ENCODE measurements at regions not wholly inside any gene's neighbourhood (a gene's known extent, or its start where the extent isn't known, plus 50 kb on each side); places are given as distances from the start of the nearest gene placed in this dataset.
"Not testable (repeated sequence)": the region's sequence is repeated elsewhere in the genome, so short reads cannot be mapped to it uniquely, and the experiment has no call there.

DNA sequence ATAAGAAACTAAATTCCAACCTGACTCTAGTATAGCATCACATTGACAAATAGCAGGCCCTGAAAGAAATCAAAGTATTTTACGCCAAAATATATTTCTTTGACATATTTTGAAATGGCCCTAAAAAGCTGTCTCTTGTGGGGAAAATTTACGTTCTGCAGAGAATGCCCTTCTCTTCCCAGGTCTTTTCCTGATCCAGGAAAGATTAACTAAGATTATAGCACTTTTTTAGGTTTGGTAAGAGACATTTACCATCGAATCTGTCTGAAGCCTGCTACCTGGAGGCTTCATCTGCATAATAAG lies 121.1 kb downstream of the ATXN3L start:
- no peak overlapping the region for H3K4me3 ChIP-seq (ENCODE audit: low read length)
- DNase-seq (no peak), ATAC-seq (no peak)
- H3K27ac ChIP-seq (ENCODE audit: low read length), result no peak overlapping the region
- intact Hi-C loops (cut with DNase I), result no loop called here
- peaks cover 2% of the 10 kb centered on the region for H3K4me1 ChIP-seq (ENCODE audit: control insufficient read depth, insufficient read depth, low read length)
- 93% methylated on average over 3 of the region's 3 CpGs for WGBS
- no peaks in the 10 kb centered on the region for H3K9me3 ChIP-seq (ENCODE audit: control insufficient read depth, low read length)
- H3K27me3 ChIP-seq (ENCODE audit: control insufficient read depth, insufficient read depth), result no peaks in the 10 kb centered on the region

DNA sequence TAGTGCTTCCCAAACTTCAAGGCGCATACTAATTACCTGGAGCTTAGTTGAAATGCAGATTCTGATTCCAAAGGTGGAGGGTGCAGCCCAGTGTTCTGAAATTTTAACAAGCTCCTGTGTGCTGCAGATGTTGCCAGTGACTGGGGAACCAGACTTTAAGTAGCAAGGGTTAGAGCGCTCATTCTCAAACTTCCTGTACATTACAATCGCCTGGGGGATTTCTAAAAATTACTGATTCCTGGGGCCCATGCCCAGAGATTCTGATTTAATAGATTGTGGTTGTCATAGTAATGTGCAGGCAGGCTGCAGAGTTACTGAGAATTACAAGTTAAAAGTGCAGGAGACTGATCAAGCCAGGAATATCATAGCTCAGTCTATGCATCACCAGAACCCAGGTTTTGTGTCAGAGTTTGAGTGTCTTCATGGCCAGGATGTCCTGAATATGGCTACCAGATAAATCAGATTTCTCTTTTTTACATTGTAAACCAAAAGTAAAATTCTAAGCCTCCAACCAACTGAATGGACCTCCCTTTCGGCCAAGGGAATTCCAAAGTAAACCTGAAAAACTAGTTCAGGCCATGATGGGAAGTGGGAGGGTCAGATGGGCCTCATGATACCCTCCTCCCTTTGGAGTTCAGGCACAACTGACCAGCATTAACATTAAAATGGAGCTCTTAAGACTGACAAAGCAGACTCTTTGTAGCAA lies 121.6 kb downstream of the ATXN3L start:
- Histone ChIP-seq H3K9me3 (ENCODE audit: control insufficient read depth, low read length) (no peaks in the 10 kb centered on the region), H3K27me3 (ENCODE audit: control insufficient read depth, insufficient read depth) (no peaks in the 10 kb centered on the region), H3K4me3 (ENCODE audit: low read length) (no peak overlapping the region), H3K27ac (ENCODE audit: low read length) (no peak overlapping the region), H3K4me1 (ENCODE audit: control insufficient read depth, insufficient read depth, low read length) (peaks cover 2% of the 10 kb centered on the region)
- ATAC-seq (no peak), DNase-seq (no peak)
- intact Hi-C loops (cut with DNase I), result no loop called here
- WGBS, result 83% methylated on average over 4 of the region's 4 CpGs

DNA sequence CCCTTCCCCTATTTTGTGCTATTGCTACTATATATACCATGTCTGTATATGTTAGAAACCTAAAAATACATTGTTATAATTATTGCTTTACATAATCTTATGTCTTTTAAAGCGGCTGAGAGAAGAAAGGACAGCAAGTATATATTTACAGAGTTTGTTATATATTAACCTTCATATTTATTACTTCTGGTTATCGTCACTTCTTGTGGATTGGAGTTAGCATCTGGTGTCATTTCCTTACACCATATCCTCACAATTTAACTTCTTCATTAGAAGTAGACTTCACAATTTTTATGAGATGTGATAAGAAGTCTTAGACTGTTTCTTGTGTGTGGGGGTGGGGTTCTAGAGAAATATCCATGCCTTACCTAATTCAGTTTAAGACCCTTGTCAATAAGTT lies 123.1 kb downstream of the ATXN3L start:
- no peak overlapping the region for H3K4me3 ChIP-seq (ENCODE audit: low read length)
- H3K27me3 ChIP-seq (ENCODE audit: control insufficient read depth, insufficient read depth), result no peaks in the 10 kb centered on the region
- WGBS, result 97% methylated on average over 2 of the region's 2 CpGs
- intact Hi-C loops (cut with DNase I), result no loop called here
- ATAC-seq (no peak), DNase-seq (no peak)
- no peaks in the 10 kb centered on the region for H3K9me3 ChIP-seq (ENCODE audit: control insufficient read depth, low read length)
- H3K27ac ChIP-seq (ENCODE audit: low read length), result no peak overlapping the region
- peaks cover 2% of the 10 kb centered on the region for H3K4me1 ChIP-seq (ENCODE audit: control insufficient read depth, insufficient read depth, low read length)

DNA sequence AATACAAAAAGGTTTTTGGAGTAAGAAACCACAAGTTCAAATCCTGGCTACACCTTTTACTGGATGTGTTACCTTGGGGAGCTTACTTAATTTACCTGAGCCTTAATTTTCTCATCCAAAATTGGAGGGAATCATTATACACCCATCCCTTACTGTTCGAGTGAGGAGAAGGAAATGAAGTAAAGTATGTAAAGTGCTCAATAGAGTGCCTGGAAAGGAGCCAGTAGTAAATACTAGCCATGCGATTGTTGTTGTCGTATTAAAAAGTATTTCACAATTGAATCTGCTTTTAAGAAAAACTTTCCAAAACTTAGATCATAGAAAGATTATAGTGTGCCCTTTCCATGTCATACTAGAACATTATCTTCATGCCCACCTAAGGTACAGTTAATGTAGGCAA lies 124.5 kb downstream of the ATXN3L start:
- DNase-seq (no peak), ATAC-seq (no peak)
- Histone ChIP-seq H3K27me3 (ENCODE audit: control insufficient read depth, insufficient read depth) (no peaks in the 10 kb centered on the region), H3K27ac (ENCODE audit: low read length) (no peak overlapping the region), H3K9me3 (ENCODE audit: control insufficient read depth, low read length) (no peaks in the 10 kb centered on the region), H3K4me3 (ENCODE audit: low read length) (no peak overlapping the region), H3K4me1 (ENCODE audit: control insufficient read depth, insufficient read depth, low read length) (peaks cover 4% of the 10 kb centered on the region)
- intact Hi-C loops (cut with DNase I), result no loop called here
- WGBS, result 53% methylated on average over 3 of the region's 3 CpGs

DNA sequence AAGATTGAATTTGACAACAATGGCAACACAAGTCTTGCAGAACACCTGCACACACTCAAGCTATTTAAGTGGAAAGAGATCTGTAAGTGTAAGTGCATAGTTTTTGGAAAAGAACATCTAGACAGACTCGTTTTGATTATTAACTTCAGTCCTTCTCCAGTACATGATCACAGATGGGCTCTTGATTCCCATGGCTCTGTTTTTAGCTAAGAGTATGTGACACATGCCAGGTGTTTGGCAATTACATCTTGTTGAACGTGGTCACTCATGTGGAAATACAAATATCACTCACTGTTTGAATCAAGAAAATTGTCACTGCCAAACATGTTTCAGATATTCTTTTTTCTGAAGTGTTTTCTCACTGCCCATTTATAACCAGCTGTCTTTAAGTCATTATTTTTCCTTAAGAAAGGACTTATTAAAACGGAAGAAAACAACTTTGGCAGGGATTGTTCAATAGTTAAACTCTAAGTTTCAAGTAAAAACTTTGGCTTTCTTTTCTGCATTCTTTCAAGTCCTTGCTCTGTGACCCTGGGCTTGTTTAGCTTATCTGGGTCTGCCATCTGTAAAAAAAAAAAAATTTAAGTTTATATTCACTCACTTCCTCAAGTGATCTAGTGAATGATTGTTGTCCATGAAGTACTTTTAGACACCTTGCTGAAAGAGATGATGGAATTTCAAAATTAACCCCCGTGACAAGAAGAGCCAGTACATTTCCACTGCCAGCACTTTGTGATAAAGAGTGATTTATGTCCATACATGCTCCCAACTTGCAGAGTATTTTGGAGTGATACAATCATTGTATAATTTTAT lies 125.4 kb downstream of the ATXN3L start:
- no peak overlapping the region for H3K4me3 ChIP-seq (ENCODE audit: low read length)
- intact Hi-C loops (cut with DNase I), result no loop called here
- ATAC-seq (no peak), DNase-seq (no peak)
- 22% methylated on average over 4 of the region's 4 CpGs for WGBS
- no peaks in the 10 kb centered on the region for H3K27me3 ChIP-seq (ENCODE audit: control insufficient read depth, insufficient read depth)
- no peaks in the 10 kb centered on the region for H3K9me3 ChIP-seq (ENCODE audit: control insufficient read depth, low read length)
- H3K4me1 ChIP-seq (ENCODE audit: control insufficient read depth, insufficient read depth, low read length), result peaks cover 2% of the 10 kb centered on the region
- H3K27ac ChIP-seq (ENCODE audit: low read length), result no peak overlapping the region

DNA sequence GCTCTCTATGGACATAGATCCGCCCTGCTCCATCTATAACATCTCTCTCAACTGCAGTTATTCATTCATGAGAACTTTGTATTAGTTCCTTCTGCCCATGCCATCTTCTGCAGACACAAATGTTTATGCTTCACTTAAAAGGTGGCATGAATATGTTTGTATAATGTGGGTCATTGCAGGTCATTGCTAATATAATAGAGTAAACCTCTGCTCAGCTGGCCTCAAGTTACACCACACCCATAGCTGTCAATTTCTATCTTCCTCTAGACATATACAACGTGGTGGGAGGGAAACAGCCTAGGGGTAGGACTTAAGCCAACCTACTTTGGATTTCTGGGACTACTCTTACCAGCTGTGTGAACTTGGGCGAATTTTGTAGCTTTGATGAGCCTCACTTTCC lies 129.8 kb downstream of the ATXN3L start:
- Histone ChIP-seq H3K27me3 (ENCODE audit: control insufficient read depth, insufficient read depth) (no peaks in the 10 kb centered on the region), H3K27ac (ENCODE audit: low read length) (no peak overlapping the region), H3K4me1 (ENCODE audit: control insufficient read depth, insufficient read depth, low read length) (peaks cover 2% of the 10 kb centered on the region), H3K4me3 (ENCODE audit: low read length) (no peak overlapping the region), H3K9me3 (ENCODE audit: control insufficient read depth, low read length) (no peaks in the 10 kb centered on the region)
- DNase-seq (no peak), ATAC-seq (no peak)
- WGBS, result 77% methylated on average over 3 of the region's 3 CpGs
- intact Hi-C loops (cut with DNase I), result no loop called here

DNA sequence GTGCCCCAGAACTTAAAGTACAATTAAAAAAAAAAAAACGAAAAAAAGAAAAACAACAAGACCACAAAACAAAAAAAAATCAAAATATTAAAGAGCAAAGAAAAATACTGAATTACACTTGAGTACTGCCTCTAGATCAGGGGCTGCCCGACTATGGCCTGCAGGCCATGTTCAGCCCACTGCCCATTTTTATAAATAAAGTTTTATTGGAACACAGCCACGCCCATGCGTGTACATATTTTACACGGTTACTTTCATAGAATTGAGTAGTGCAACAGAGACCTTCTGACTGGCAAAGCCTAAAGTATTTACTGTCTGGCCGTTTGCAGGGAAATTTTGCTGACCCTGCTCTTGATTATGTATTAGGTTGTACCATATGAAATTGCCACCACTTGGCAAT lies 130.5 kb downstream of the ATXN3L start:
- peaks cover 2% of the 10 kb centered on the region for H3K4me1 ChIP-seq (ENCODE audit: control insufficient read depth, insufficient read depth, low read length)
- 86% methylated on average over 6 of the region's 6 CpGs for WGBS
- DNase-seq, result no peak
- ATAC-seq, result no peak
- no peak overlapping the region for H3K27ac ChIP-seq (ENCODE audit: low read length)
- intact Hi-C loops (cut with DNase I), result no loop called here
- no peaks in the 10 kb centered on the region for H3K27me3 ChIP-seq (ENCODE audit: control insufficient read depth, insufficient read depth)
- no peak overlapping the region for H3K4me3 ChIP-seq (ENCODE audit: low read length)
- no peaks in the 10 kb centered on the region for H3K9me3 ChIP-seq (ENCODE audit: control insufficient read depth, low read length)

DNA sequence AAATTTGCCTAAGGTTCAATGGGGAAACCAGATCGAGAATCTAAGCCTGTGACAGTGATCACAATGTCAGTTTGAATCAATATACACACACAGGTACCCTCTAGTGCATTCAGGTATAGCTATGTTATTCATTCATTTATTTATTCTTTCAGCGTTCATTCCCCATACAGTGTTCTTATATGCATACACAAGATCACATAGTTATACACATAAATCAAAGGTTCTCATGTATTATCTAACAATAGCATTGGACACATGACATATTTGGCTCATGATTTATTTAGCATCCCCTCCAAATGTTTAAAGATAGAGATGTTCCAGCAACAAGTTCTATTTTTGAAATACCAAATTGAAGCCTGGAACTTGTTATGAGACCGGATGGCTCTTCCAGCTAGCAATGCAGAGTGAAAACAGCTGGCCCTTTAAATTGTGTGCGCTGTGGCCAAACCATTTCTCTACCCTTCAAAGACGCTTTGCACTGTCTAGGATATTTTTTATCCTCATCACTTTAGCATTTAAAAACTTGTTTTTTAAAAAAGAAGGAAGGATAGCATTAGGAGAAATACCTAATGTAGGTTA lies 131.0 kb downstream of the ATXN3L start:
- WGBS, result 42% methylated on average over 5 of the region's 5 CpGs
- ATAC-seq (peak; percentile 42 to 57), DNase-seq (no peak)
- Histone ChIP-seq H3K27me3 (ENCODE audit: control insufficient read depth, insufficient read depth) (no peaks in the 10 kb centered on the region), H3K4me1 (ENCODE audit: control insufficient read depth, insufficient read depth, low read length) (peaks cover 2% of the 10 kb centered on the region), H3K9me3 (ENCODE audit: control insufficient read depth, low read length) (no peaks in the 10 kb centered on the region), H3K27ac (ENCODE audit: low read length) (no peak overlapping the region), H3K4me3 (ENCODE audit: low read length) (no peak overlapping the region)
- intact Hi-C loops (cut with DNase I), result no loop called here

DNA sequence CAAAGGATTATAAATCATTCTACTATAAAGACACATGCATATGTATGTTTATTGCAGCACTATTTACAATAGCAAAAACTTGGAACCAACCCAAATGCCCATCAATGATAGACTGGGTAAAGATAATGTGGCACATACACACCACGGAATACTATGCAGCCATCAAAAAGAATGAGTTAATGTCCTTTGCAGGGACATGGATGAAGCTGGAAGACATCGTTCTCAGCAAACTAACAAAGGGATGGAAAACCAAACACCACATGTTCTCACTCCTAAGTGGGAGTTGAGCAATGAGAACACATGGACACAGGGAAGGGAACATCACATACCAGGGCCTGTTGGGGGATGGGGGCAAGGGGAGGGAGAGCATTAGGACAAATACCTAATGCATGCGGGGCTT lies 133.2 kb downstream of the ATXN3L start:
- intact Hi-C loops (cut with DNase I); DNase-seq; H3K9me3 ChIP-seq (ENCODE audit: control insufficient read depth, low read length); H3K4me1 ChIP-seq (ENCODE audit: control insufficient read depth, insufficient read depth, low read length); H3K27me3 ChIP-seq (ENCODE audit: control insufficient read depth, insufficient read depth); ATAC-seq; H3K4me3 ChIP-seq (ENCODE audit: low read length); H3K27ac ChIP-seq (ENCODE audit: low read length): not testable (repeated sequence)
- 93% methylated on average over 3 of the region's 3 CpGs for WGBS

DNA sequence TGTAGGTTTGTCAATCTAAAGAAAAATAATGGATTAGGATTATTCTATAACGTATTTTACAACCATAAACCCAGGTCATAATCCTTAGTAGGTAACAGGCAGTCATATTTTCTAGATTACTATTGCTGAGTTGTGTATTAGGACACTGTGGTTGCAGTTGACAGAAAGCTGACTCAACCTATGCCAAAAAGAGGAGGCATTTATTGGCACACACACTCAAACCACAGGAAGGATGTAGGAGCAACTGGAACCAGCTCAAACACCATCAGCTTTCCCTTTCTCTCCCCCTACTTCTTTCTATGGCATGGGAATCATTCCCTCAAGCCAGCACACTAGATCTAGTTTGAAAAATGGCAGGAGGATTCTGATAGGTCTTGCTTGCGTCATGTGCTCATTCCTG lies 136.4 kb upstream of the FAM9C start:
- ATAC-seq (no peak), DNase-seq (no peak)
- Histone ChIP-seq H3K4me3 (ENCODE audit: low read length) (no peak overlapping the region), H3K27me3 (ENCODE audit: control insufficient read depth, insufficient read depth) (no peaks in the 10 kb centered on the region), H3K9me3 (ENCODE audit: control insufficient read depth, low read length) (no peaks in the 10 kb centered on the region), H3K27ac (ENCODE audit: low read length) (no peak overlapping the region), H3K4me1 (ENCODE audit: control insufficient read depth, insufficient read depth, low read length) (no peaks in the 10 kb centered on the region)
- 94% methylated on average over 2 of the region's 2 CpGs for WGBS
- intact Hi-C loops (cut with DNase I), result no loop called here

DNA sequence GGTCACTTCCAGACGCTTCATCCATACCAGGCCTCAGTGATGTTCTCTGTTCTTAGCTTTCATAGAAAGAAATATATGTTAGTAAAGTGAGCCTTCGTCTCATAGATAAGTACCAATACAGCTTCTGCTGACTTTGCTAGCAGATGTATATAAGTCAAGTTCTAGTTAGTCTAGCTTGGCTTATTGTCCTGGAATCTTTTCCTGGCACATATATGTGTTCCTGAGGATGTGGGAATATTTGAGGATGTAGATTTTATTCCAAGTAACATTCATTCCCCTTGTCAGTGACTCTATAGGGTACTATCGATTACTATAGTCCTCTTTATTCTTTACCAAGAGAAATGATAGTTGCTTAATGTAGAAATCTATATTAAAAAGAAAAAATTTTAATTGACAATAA lies 135.2 kb upstream of the FAM9C start:
- H3K4me3 ChIP-seq (ENCODE audit: low read length), result no peak overlapping the region
- WGBS, result 84% methylated on average over 3 of the region's 3 CpGs
- H3K9me3 ChIP-seq (ENCODE audit: control insufficient read depth, low read length), result no peaks in the 10 kb centered on the region
- H3K27ac ChIP-seq (ENCODE audit: low read length), result no peak overlapping the region
- no peak for ATAC-seq
- DNase-seq, result no peak
- intact Hi-C loops (cut with DNase I), result no loop called here
- H3K27me3 ChIP-seq (ENCODE audit: control insufficient read depth, insufficient read depth), result no peaks in the 10 kb centered on the region
- H3K4me1 ChIP-seq (ENCODE audit: control insufficient read depth, insufficient read depth, low read length), result no peaks in the 10 kb centered on the region
